SK-N-SH treated with all-trans-retinoic acid at 6 μM for 48 hours (cell line): ENCODE measurements at regions not wholly inside any gene's neighbourhood (a gene's known extent, or its start where the extent isn't known, plus 50 kb on each side); places are given as distances from the start of the nearest gene placed in this dataset.

Source experiments
- ATAC-seq: fragments of 200-7000 bp; cut with Tn5 transposase; 3 replicates; pipeline ENCODE4 v1.9.1; 2020; ENCODE audit warnings: mild to moderate bottlenecking, moderate library complexity
- ARNTL ChIP-seq: fragments of 450-650 bp; formaldehyde crosslinking; IDR thresholded peaks from 2 replicates; pipeline ENCODE4 v1.5.0; 2020; ENCODE audit warnings: low read depth, mild to moderate bottlenecking, moderate library complexity, borderline replicate concordance
- BACH2 ChIP-seq: fragments of 250-450 bp; sonication (Bioruptor Pico); IDR thresholded peaks from 2 replicates; pipeline ENCODE4 v1.9.0; 2021; ENCODE audit warnings: mild to moderate bottlenecking, borderline replicate concordance
- CREB5 ChIP-seq: fragments of 250-450 bp; sonication (Bioruptor Pico); IDR thresholded peaks from 2 replicates; pipeline ENCODE4 v1.5.1; 2020; ENCODE audit warnings: low read depth, mild to moderate bottlenecking, moderate library complexity
- CSRNP3 ChIP-seq: fragments of 250-450 bp; sonication (Bioruptor Pico); IDR thresholded peaks from 2 replicates; pipeline ENCODE4 v1.5.1; 2021; ENCODE audit warnings: mild to moderate bottlenecking, moderate library complexity
- ESRRG ChIP-seq: fragments of 250-450 bp; sonication (Bioruptor Pico); IDR thresholded peaks from 2 replicates; pipeline ENCODE4 v1.6.1; 2021; ENCODE audit warnings: mild to moderate bottlenecking
- GLIS3 ChIP-seq: fragments of 250-450 bp; sonication (Bioruptor Pico); IDR thresholded peaks from 2 replicates; pipeline ENCODE4 v1.5.0; 2020; ENCODE audit warnings: mild to moderate bottlenecking, moderate library complexity
- ISL1 ChIP-seq: fragments of 250-450 bp; sonication (Bioruptor Pico); IDR thresholded peaks from 2 replicates; pipeline ENCODE4 v2.1.2; 2022; ENCODE audit warnings: mild to moderate bottlenecking, moderate library complexity
- OSR1 ChIP-seq: fragments of 250-450 bp; sonication (Bioruptor Pico); IDR thresholded peaks from 2 replicates; pipeline ENCODE4 v1.8.0; 2022; ENCODE audit warnings: moderate library complexity, mild to moderate bottlenecking, inconsistent platforms
- PATZ1 ChIP-seq: fragments of 250-450 bp; sonication (Bioruptor Pico); IDR thresholded peaks from 2 replicates; pipeline ENCODE4 v1.8.0; 2020; ENCODE audit warnings: mild to moderate bottlenecking, moderate library complexity, borderline replicate concordance
- PPARA ChIP-seq: fragments of 250-450 bp; sonication (Bioruptor Pico); IDR thresholded peaks from 2 replicates; pipeline ENCODE4 v1.5.0; 2020; ENCODE audit warnings: mild to moderate bottlenecking, borderline replicate concordance
- RARB ChIP-seq: fragments of 250-450 bp; sonication (Bioruptor Pico); IDR thresholded peaks from 2 replicates; pipeline ENCODE4 v1.8.0; 2021; ENCODE audit warnings: mild to moderate bottlenecking, moderate library complexity
- SNAI2 ChIP-seq: fragments of 250-450 bp; sonication (Bioruptor Pico); IDR thresholded peaks from 2 replicates; pipeline ENCODE4 v1.5.0; 2020; ENCODE audit warnings: mild to moderate bottlenecking, moderate library complexity
- TCF4 ChIP-seq: fragments of 250-450 bp; sonication (Bioruptor Pico); IDR thresholded peaks from 2 replicates; pipeline ENCODE4 v1.8.0; 2021; ENCODE audit warnings: mild to moderate bottlenecking, moderate library complexity, borderline replicate concordance
- TOX ChIP-seq: fragments of 250-450 bp; sonication (Bioruptor Pico); IDR thresholded peaks from 2 replicates; pipeline ENCODE4 v1.8.0; 2021; ENCODE audit warnings: mild to moderate bottlenecking, moderate library complexity, borderline replicate concordance
- ZFP3 ChIP-seq: fragments of 250-450 bp; sonication (Bioruptor Pico); IDR thresholded peaks from 2 replicates; pipeline ENCODE4 v1.5.0; 2020; ENCODE audit warnings: mild to moderate bottlenecking, moderate library complexity
- ZFP30 ChIP-seq: fragments of 450-650 bp; formaldehyde crosslinking; IDR thresholded peaks from 2 replicates; pipeline ENCODE4 v1.5.0; 2022; ENCODE audit warnings: mild to moderate bottlenecking, moderate library complexity
- ZNF565 ChIP-seq: fragments of 450-650 bp; formaldehyde crosslinking; conservative IDR thresholded peaks from 2 replicates; pipeline ENCODE4 v1.5.0; 2020; ENCODE audit warnings: low read depth, mild to moderate bottlenecking, moderate library complexity
- ZNF70 ChIP-seq: fragments of 450-650 bp; formaldehyde crosslinking; IDR thresholded peaks from 2 replicates; pipeline ENCODE4 v1.5.0; 2020; ENCODE audit warnings: mild to moderate bottlenecking, moderate library complexity
- ZNF8 ChIP-seq: fragments of 450-650 bp; formaldehyde crosslinking; IDR thresholded peaks from 2 replicates; pipeline ENCODE4 v1.5.0; 2020; ENCODE audit warnings: mild to moderate bottlenecking, moderate library complexity

- ATAC-seq = no peak
- TF ChIP-seq ZNF565 (CRISPR knock-in tag) (no peak), BACH2 (CRISPR knock-in tag) (no peak), TOX (CRISPR knock-in tag) (no peak), RARB (CRISPR knock-in tag) (no peak), ZFP3 (CRISPR knock-in tag) (no peak), ESRRG (no peak), TCF4 (CRISPR knock-in tag) (no peak), GLIS3 (CRISPR knock-in tag) (no peak), OSR1 (CRISPR knock-in tag) (no peak), ZNF8 (no peak), PATZ1 (CRISPR knock-in tag) (no peak), ZFP30 (CRISPR knock-in tag) (no peak), SNAI2 (CRISPR knock-in tag) (no peak), ISL1 (CRISPR knock-in tag) (no peak), CSRNP3 (no peak)
These were observed 102.2 kb upstream of the GRIA4 start for GRCh38 chr11:105507496-105508254.

- ATAC-seq = no peak
- TF ChIP-seq CREB5 (CRISPR knock-in tag) (no peak), ARNTL (CRISPR knock-in tag) (no peak), OSR1 (CRISPR knock-in tag) (no peak), PPARA (no peak), ZNF70 (CRISPR knock-in tag) (no peak), TOX (CRISPR knock-in tag) (no peak), CSRNP3 (no peak)
- TF ChIP-seq, all 23 proteins: peak for 0
These were observed 117.9 kb upstream of the GRIA4 start for GRCh38 chr11:105492010-105492409.

- no peak for TF ChIP-seq ARNTL (CRISPR knock-in tag)
- TF ChIP-seq ZFP30 (CRISPR knock-in tag) = no peak
- no peak for TF ChIP-seq CREB5 (CRISPR knock-in tag)
- TF ChIP-seq PATZ1 (CRISPR knock-in tag) = no peak
- no peak for ATAC-seq
These were observed 118.5 kb upstream of the GRIA4 start for GRCh38 chr11:105491394-105491793.
